Activated CD8-positive, alpha-beta T cell treated with anti-CD3 and anti-CD28 coated beads, Interleukin-2, amount 10 ng/mL, durations not matched to agents 7 days and 5 days (primary cell): ENCODE measurements at regions not wholly inside any gene's neighbourhood (a gene's known extent, or its start where the extent isn't known, plus 50 kb on each side); places are given as distances from the start of the nearest gene placed in this dataset.
"Not testable (repeated sequence)": the region's sequence is repeated elsewhere in the genome, so short reads cannot be mapped to it uniquely, and the experiment has no call there.

Experiments used
- ATAC-seq: fragments of 150-1000 bp; cut with Tn5 transposase; one replicate; pipeline ENCODE4 v1.10.0; 2021; ENCODE audit warnings: moderate library complexity
- CTCF ChIA-PET: fragments of 350-600 bp; sonication (Branson Sonifier 250); formaldehyde crosslinking; loops from one replicate; lab custom pipeline; 2021; ENCODE audit warnings: antibody characterized with exemption; lab: Charles Lee
- POLR2A ChIA-PET: fragments of 350-600 bp; sonication (Branson Sonifier 250); formaldehyde crosslinking; loops from one replicate; lab custom pipeline; 2021; ENCODE audit warnings: antibody characterized with exemption; lab: Charles Lee
- DNase-seq: peaks from one replicate; pipeline ENCODE4 v3.0.0-alpha.2; 2020
- H3K27ac Mint-ChIP-seq: one replicate; pipeline ENCODE4 v1.8.0; 2021; ENCODE audit warnings: mild to moderate bottlenecking, mixed read lengths
- H3K27me3 Mint-ChIP-seq: one replicate; pipeline ENCODE4 v1.8.0; 2021; ENCODE audit warnings: low read depth, mixed read lengths
- H3K36me3 Mint-ChIP-seq: one replicate; pipeline ENCODE4 v1.8.0; 2021; ENCODE audit warnings: low read depth, mixed read lengths
- H3K4me1 Mint-ChIP-seq: one replicate; pipeline ENCODE4 v1.8.0; 2021; ENCODE audit warnings: low read depth, mixed read lengths
- H3K4me3 Mint-ChIP-seq: one replicate; pipeline ENCODE4 v1.8.0; 2021; ENCODE audit warnings: mild to moderate bottlenecking, mixed read lengths
- H3K9me3 Mint-ChIP-seq: one replicate; pipeline ENCODE4 v1.8.0; 2022; ENCODE audit warnings: mixed read lengths; ENCODE audit not compliant: insufficient read depth

DNA sequence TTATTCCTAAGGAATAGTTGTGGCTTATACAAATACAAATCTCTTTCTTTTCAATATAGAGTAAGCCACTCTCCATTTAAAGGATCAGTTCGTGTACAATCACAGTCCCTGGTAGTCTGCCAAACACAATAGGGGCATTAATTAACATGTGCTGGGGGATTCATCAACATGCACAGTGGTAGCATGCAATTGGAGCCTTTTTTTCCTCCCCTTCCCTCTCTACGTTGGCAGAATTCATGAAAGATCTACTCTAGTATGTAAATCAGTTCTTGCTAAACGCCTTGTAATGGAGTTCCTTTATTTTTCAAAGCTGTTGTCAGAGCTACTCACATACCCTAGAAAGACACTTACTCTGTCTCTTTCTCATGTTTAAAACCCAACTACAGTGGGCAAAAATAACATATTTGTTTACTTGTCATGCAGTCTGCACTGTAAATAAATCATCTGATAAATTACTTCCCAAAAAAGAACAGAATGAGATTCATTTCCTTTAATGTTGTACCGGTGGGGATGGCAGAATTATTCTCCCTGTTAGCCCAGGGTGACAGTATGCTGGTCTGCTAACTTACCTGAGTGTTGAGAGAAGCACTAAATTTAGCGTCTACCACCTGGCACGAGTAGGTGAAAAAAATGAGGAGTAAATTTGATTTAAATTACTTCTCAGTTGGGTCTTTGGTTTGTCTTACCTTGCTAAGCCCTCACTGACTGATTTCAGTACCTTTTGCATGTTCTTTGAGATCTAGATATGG lies 341.5 kb upstream of the CCNH start:
- Mint-ChIP-seq H3K27me3 (peaks cover 5% of the 10 kb centered on the region), H3K4me1 (no peaks in the 10 kb centered on the region), H3K27ac (no peak overlapping the region), H3K4me3 (no peak overlapping the region), H3K9me3 (no peaks in the 10 kb centered on the region), H3K36me3 (no peaks in the 10 kb centered on the region)
- ATAC-seq (no peak), DNase-seq (no peak)
- POLR2A ChIA-PET, result no interaction called here
- CTCF ChIA-PET, result no interaction called here

DNA sequence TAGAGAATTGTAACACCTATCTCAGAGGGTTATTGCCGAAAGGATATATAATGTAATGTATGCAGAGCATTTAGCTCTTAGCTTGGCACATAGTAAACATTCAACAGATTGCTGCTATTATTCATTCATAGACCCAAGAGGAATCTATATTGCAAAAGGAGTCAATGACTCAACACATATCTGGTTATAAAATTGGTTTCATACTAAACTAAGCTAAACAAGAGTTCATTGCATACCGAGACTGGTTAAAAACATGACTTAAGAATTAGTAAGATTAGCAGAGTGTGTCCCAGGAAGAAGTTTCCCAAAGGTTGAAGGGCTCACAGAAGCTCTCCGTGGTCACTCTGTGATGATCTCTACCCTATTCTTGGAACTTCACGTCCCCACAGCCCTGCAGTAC lies 339.6 kb upstream of the CCNH start:
- ChIA-PET CTCF (no interaction called here), POLR2A (no interaction called here)
- Mint-ChIP-seq H3K36me3 (no peaks in the 10 kb centered on the region), H3K27me3 (peaks cover 5% of the 10 kb centered on the region), H3K4me1 (no peaks in the 10 kb centered on the region), H3K4me3 (no peak overlapping the region), H3K27ac (no peak overlapping the region), H3K9me3 (no peaks in the 10 kb centered on the region)
- no peak for DNase-seq
- ATAC-seq, result no peak

DNA sequence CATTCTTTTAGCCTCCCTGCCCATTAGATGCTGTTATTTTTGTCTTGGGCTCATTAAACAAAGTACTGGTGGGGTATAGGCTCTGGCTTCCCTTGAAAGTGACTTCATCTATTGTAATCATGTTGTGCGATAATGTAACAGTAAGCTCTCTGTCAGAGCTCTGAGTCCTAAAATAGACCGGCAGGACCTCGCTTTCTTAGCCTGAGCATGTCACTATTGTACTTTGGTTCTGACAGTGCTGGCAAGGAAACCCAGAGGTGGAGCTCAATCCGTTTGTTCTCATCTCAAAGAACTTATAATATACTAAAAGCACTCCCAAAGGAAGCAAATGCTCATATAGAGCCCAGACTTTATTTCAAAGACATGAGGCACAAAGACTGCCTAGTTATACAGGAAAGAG lies 339.1 kb upstream of the CCNH start:
- DNase-seq (no peak), ATAC-seq (no peak)
- ChIA-PET POLR2A (no interaction called here), CTCF (no interaction called here)
- no peak overlapping the region for H3K4me3 Mint-ChIP-seq
- peaks cover 5% of the 10 kb centered on the region for H3K27me3 Mint-ChIP-seq
- H3K36me3 Mint-ChIP-seq, result no peaks in the 10 kb centered on the region
- H3K4me1 Mint-ChIP-seq, result no peaks in the 10 kb centered on the region
- H3K9me3 Mint-ChIP-seq, result no peaks in the 10 kb centered on the region
- H3K27ac Mint-ChIP-seq, result no peak overlapping the region

DNA sequence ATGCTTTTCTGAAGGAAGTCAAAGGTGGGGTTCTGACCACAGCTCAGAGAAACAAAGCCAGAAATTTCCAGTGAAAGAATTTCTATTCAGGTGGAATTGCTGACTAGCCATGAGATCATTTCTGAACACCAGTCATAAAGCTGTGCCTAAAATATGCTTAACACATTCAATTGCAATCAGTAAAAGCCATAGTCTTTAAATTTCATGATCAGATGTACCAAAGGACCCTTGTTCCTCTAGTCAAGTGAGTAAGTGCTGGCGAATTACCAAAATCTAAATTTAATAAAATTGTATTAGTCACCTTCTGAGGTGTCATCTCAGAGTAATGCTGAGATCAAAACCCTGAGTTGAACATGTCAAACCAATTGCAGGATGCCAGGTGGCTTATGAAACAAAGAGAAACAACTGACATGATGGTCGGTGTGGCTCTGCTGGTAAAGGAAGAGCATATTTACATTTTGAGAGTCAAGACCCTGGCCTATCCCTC lies 334.2 kb upstream of the CCNH start:
- ChIA-PET POLR2A (no interaction called here), CTCF (no interaction called here)
- Mint-ChIP-seq H3K4me1 (no peaks in the 10 kb centered on the region), H3K9me3 (no peaks in the 10 kb centered on the region), H3K27ac (no peak overlapping the region), H3K27me3 (no peaks in the 10 kb centered on the region), H3K4me3 (no peak overlapping the region), H3K36me3 (no peaks in the 10 kb centered on the region)
- ATAC-seq, result no peak
- no peak for DNase-seq

DNA sequence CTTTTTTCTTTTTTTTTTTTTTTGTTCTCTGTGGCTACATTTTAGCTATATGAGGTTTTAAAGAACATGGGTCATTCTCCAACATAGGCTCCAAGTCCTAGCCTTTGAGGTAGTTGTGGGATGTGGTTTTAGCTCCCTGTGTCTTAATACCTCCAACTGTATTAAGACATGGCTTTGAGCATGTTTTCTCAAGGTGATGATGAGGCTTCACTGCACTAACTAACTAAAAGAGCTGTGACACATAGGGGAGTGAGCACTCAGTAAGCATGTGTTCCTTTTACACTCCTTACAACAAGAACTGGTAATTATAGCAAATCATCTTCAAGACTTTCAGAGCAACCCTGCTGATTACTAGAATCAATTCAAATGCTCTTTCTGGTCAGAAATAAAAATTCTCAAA lies 333.6 kb upstream of the CCNH start:
- Mint-ChIP-seq H3K27me3 (no peaks in the 10 kb centered on the region), H3K36me3 (no peaks in the 10 kb centered on the region), H3K27ac (no peak overlapping the region), H3K9me3 (no peaks in the 10 kb centered on the region), H3K4me1 (no peaks in the 10 kb centered on the region), H3K4me3 (no peak overlapping the region)
- DNase-seq (no peak), ATAC-seq (no peak)
- POLR2A ChIA-PET, result no interaction called here
- CTCF ChIA-PET, result no interaction called here

DNA sequence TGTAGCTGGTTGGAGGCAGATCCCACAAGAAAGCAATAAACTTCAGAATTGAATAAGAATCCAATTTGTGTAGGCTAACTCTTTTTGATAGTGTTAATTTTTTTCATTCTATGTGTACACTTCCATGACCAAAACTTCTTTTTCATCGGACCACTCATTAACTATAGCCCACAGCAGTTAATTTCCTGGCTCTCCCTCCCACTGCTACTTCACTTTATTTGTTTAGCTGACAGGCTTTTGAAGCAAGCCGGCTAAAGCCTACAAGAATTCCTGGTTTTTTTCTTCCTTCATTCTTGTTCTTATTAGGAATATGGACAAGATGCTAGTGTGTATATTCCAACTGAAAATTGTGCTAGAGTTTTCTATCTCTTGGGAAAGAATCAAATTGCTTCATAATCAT lies 329.2 kb upstream of the CCNH start:
- DNase-seq, result no peak
- Mint-ChIP-seq H3K27me3 (no peaks in the 10 kb centered on the region), H3K9me3 (no peaks in the 10 kb centered on the region), H3K36me3 (no peaks in the 10 kb centered on the region), H3K4me1 (no peaks in the 10 kb centered on the region), H3K4me3 (no peak overlapping the region), H3K27ac (no peak overlapping the region)
- POLR2A ChIA-PET, result no interaction called here
- ATAC-seq, result no peak
- CTCF ChIA-PET, result no interaction called here

DNA sequence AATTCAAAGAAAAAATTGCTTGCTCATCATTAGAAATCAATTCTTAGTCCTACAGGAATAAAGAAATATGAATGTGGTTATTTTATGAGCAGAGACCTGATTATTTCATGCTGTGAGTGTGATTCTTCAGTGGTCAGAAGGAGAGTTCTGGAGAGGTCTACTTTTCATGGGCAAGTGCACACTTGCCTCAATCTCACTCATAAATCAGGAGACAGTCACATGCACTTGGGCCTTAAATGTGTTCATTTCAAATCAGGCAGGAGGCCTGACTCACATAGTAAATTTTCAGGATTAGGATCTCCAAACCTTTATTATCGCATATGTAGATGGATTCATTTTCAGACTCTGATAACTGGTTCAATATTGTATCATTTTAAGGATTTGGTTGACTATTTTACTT lies 323.2 kb upstream of the CCNH start:
- Mint-ChIP-seq H3K4me3 (no peak overlapping the region), H3K27ac (no peak overlapping the region), H3K27me3 (no peaks in the 10 kb centered on the region), H3K36me3 (no peaks in the 10 kb centered on the region), H3K9me3 (no peaks in the 10 kb centered on the region), H3K4me1 (no peaks in the 10 kb centered on the region)
- DNase-seq (no peak), ATAC-seq (no peak)
- POLR2A ChIA-PET, result no interaction called here
- CTCF ChIA-PET, result no interaction called here

DNA sequence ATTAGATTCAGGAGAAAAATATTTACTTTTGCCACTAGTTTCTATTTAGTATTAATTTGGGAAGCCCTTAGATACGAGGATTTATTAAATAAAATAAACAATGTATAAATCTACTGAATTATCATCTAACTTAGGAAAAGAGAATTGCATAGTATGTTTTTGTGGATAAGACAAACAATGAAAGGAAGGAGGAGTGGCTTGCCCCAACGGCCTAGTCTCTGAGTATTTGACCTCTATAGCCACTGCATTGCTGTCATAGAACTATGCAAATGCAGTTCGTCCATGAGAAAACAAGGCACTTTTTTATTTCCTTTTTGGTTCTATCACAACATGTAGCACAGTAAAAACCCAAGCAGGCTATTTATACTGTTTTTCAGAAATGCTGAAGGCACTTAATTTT lies 321.2 kb upstream of the CCNH start:
- ATAC-seq (no peak), DNase-seq (no peak)
- Mint-ChIP-seq H3K27me3 (no peaks in the 10 kb centered on the region), H3K27ac (no peak overlapping the region), H3K4me3 (no peak overlapping the region), H3K9me3 (no peaks in the 10 kb centered on the region), H3K36me3 (no peaks in the 10 kb centered on the region), H3K4me1 (no peaks in the 10 kb centered on the region)
- POLR2A ChIA-PET, result no interaction called here
- CTCF ChIA-PET, result no interaction called here

DNA sequence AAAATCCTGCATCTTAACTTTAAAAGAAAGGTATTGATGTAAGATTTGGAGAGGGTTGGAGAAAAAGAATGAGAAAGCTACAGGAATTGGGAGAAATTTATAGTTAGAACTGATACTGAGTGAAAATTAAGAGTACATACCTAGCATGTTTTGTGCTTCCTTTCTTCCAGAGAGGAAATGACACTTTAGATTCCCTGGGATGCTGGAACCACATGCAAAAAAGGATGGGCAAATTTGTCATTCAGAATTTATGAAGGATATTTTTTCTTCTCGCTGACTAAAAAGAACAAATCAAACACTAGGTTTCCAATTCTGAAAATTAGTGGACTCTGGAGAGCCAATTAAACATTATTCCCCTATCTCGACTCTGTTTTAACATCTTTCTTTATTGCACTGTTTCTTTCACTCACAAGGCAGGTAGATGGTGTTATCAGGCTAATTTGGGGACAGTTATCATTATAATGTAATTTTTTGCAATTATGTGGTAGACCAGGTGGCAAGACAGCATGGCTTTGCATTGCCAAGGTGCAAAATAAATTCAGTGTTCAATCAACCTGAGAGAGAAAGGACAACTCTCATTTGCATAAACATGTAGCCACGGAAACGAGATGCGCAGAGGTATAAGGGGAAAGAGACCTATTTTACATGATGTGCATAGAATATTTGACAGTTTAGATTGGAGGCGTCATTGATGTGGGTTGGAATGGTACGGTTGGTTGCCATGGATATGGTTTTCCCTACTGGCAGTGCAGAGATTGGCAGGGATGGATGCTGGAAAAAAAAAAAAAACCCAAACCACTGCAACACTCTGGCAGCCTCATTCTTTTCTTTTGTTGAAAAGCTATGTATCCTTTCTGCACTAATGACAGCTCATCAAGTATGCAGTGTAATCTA lies 320.4 kb upstream of the CCNH start:
- POLR2A ChIA-PET, result no interaction called here
- no peak overlapping the region for H3K4me3 Mint-ChIP-seq
- CTCF ChIA-PET, result no interaction called here
- no peaks in the 10 kb centered on the region for H3K36me3 Mint-ChIP-seq
- no peak for ATAC-seq
- H3K4me1 Mint-ChIP-seq, result no peaks in the 10 kb centered on the region
- no peaks in the 10 kb centered on the region for H3K9me3 Mint-ChIP-seq
- H3K27ac Mint-ChIP-seq, result no peak overlapping the region
- no peak for DNase-seq
- H3K27me3 Mint-ChIP-seq, result no peaks in the 10 kb centered on the region

DNA sequence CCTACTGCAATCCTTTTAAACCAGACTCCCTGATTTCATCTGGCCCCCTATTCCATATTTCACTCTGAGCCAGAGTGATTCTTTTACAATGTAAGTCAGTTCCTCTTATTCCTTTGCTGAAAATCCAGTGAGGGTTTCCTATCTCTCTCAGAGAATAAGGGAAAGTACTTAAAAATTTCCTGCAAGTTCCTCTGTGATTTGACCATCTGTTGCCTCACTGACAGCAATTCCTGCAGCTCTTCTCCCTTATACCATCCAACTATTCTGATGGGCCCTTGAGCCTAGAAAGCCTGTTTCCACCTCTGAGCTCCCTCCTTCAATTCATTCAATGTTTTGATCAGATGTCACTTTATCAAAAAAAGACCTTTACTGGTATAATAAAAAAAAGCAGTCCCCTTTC lies 317.1 kb upstream of the CCNH start:
- DNase-seq (no peak), ATAC-seq (no peak)
- Mint-ChIP-seq H3K27me3 (no peaks in the 10 kb centered on the region), H3K4me1 (no peaks in the 10 kb centered on the region), H3K4me3 (no peak overlapping the region), H3K36me3 (no peaks in the 10 kb centered on the region), H3K27ac (no peak overlapping the region), H3K9me3 (no peaks in the 10 kb centered on the region)
- CTCF ChIA-PET, result no interaction called here
- POLR2A ChIA-PET, result no interaction called here

DNA sequence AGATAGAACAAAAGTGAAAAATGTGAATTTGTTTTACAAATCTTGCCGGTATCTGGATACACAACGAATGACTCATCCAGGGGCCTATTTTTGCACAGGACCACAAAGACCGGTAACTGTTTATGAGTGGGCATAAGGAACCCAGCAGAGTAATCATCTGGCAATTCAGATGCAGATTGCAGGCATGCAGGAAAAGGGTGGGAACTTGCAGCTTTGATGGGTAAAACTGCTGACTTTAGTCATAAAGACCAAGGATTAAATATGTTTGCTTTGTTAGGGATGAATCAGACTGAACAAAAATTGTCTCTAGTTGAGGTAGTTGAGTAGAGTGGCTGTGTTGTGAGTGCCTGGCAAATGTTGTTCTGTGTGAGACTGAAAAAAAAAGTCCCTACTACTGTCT lies 309.6 kb upstream of the CCNH start:
- Mint-ChIP-seq H3K36me3 (no peaks in the 10 kb centered on the region), H3K4me1 (no peaks in the 10 kb centered on the region), H3K9me3 (no peaks in the 10 kb centered on the region), H3K27ac (no peak overlapping the region), H3K27me3 (no peaks in the 10 kb centered on the region), H3K4me3 (no peak overlapping the region)
- ATAC-seq, result no peak
- DNase-seq, result no peak
- ChIA-PET CTCF (no interaction called here), POLR2A (no interaction called here)

DNA sequence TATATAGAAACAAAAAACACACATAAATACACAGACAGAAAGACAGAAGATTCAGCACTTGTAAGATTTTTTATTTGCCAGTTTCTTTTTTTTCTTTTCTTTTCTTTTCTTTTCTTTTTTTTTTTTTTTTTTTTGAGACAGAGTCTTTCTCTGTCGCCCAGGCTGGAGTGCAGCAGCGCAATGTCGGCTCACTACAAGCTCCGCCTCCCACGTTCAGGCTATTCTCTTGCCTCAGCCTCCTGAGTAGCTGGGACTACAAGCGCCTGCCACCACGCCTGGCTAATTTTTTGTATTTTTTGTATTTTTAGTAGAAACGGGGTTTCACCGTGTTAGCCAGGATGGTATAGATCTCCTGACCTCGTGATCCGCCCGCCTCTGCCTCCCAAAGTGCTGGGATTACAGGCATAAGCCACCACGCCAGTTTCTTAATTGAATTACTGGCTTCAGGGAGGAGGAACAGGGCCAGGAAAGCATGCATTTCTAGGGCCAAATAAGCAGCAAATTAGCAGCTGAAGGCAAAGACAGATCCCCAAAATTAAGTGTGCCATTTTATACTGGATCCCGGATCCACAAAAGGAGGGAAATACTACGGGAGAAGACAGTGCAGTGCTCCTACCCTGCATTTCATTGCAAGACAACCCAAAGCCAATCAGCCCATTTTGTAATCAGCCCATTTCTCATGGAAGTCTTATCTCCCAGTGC lies 305.6 kb upstream of the CCNH start:
- H3K27me3 Mint-ChIP-seq, H3K36me3 Mint-ChIP-seq, H3K4me1 Mint-ChIP-seq, CTCF ChIA-PET, H3K9me3 Mint-ChIP-seq, DNase-seq, ATAC-seq, H3K4me3 Mint-ChIP-seq, H3K27ac Mint-ChIP-seq: not testable (repeated sequence)
- POLR2A ChIA-PET, result interaction anchor here (0.6 kb wide), 1 partner anchor 1111 kb away, joined by 3 read pairs; no protein-coding TSS in a partner anchor
